Activated CD8-positive, alpha-beta memory T cell treated with anti-CD3 and anti-CD28 coated beads, Interleukin-2, amount 50 U/mL, for 4 hours (primary cell): ENCODE measurements at regions not wholly inside any gene's neighbourhood (a gene's known extent, or its start where the extent isn't known, plus 50 kb on each side); places are given as distances from the start of the nearest gene placed in this dataset.

Source experiments
- DNase-seq: peaks from one replicate; pipeline ENCODE4 v3.0.0-alpha.2; 2020

GRCh38 chr2:225131898-225132297 is 89.6 kb upstream of the DOCK10 start:
- DNase-seq: no peak

GRCh38 chr2:225130093-225130492 is 87.8 kb upstream of the DOCK10 start:
- DNase-seq: no peak

GRCh38 chr2:225124311-225125017 is 82.2 kb upstream of the DOCK10 start:
- no peak for DNase-seq

- DNase-seq: peak; percentile 17
These were observed 80.6 kb upstream of the DOCK10 start for GRCh38 chr2:225122583-225123486.

- DNase-seq: no peak
These were observed 79.7 kb upstream of the DOCK10 start for GRCh38 chr2:225122007-225122406.

- DNase-seq: no peak
These were observed 77.9 kb upstream of the DOCK10 start for GRCh38 chr2:225120186-225120585.

- no peak for DNase-seq
These were observed 74.9 kb upstream of the DOCK10 start for GRCh38 chr2:225117051-225117716.

- no peak for DNase-seq
These were observed 72.6 kb upstream of the DOCK10 start for GRCh38 chr2:225114786-225115323.

- DNase-seq: no peak
These were observed 71.2 kb upstream of the DOCK10 start for GRCh38 chr2:225113371-225114015.

GRCh38 chr2:225112362-225113126 is 70.3 kb upstream of the DOCK10 start:
- DNase-seq: no peak

- DNase-seq: no peak
These were observed 66.5 kb upstream of the DOCK10 start for GRCh38 chr2:225108805-225109204.

GRCh38 chr2:225104971-225105370 is 62.7 kb upstream of the DOCK10 start:
- no peak for DNase-seq

- DNase-seq: no peak
These were observed 62.1 kb upstream of the DOCK10 start for GRCh38 chr2:225104321-225104720.

- no peak for DNase-seq
These were observed 61.5 kb upstream of the DOCK10 start for GRCh38 chr2:225103737-225104141.

GRCh38 chr2:225100856-225101294 is 58.6 kb upstream of the DOCK10 start:
- no peak for DNase-seq

GRCh38 chr2:225100269-225100668 is 58.0 kb upstream of the DOCK10 start:
- DNase-seq: no peak

GRCh38 chr2:225097035-225097434 is 54.8 kb upstream of the DOCK10 start:
- no peak for DNase-seq
